ENCODE measurements at regions not wholly inside any gene's neighbourhood (a gene's known extent, or its start where the extent isn't known, plus 50 kb on each side); places are given as distances from the start of the nearest gene placed in this dataset.

- DNase-seq (ENCODE audit: low read depth): no peak
Measured at GRCh38 chr2:122114421-122114820, 359.0 kb downstream of the TSN start.

- DNase-seq (ENCODE audit: low read depth): no peak
Measured at GRCh38 chr2:122117371-122117770, 361.9 kb downstream of the TSN start.

DNA sequence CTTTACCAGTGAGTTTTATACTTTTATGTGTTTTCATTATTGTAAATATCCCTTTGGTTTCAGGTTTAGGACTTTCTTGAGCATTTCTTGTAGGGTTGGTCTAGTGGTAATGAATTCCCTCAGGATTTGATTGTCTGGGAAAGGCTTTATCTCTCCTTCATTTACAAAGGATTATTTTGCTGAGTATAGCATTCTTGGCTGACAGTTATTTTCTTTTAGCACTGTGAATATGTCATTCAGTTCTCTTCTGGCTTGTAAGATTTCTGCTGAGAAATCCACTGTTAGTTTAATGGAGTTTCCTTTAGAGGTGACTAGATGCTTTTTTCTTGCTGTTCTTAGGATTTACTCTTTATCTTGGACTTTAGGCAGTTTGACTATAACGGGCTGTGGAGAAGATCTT is 373.9 kb downstream of the TSN start:
- no peak for DNase-seq (ENCODE audit: low read depth)

DNA sequence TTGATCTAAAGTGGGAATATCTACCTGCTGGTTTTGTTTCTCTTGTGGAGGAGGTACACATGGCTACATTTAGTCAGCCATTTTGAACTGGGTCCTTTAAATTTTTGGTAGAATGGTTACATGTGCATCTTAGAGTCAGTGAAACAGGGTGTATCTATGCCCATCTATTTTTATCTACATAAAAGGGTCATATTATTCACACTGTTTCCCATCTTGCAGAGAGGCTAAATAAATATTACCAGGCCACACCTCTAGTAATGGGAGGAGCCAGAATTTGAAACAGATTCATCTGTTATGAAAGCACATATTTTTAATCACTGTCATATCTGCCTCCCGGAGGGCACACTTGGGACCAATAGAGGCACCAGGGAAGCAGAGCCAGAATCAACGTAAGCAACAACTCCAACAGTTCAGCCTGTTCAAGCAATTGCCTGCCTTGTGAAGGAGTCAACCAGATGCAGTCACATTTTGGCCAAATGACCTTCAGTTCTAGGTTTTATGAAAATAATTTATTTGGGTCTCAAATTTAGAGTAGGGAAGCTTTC is 376.8 kb downstream of the TSN start:
- DNase-seq (ENCODE audit: low read depth): no peak

- no peak for DNase-seq (ENCODE audit: low read depth)
Measured at GRCh38 chr2:122135021-122135937, 379.8 kb downstream of the TSN start.

- DNase-seq (ENCODE audit: low read depth): no peak
Measured at GRCh38 chr2:122136056-122136455, 380.6 kb downstream of the TSN start.

- no peak for DNase-seq (ENCODE audit: low read depth)
Measured at GRCh38 chr2:122138561-122138960, 383.1 kb downstream of the TSN start.

- DNase-seq (ENCODE audit: low read depth): no peak
Measured at GRCh38 chr2:122139739-122140420, 384.4 kb downstream of the TSN start.

- DNase-seq (ENCODE audit: low read depth): no peak
Measured at GRCh38 chr2:122144884-122145283, 389.4 kb downstream of the TSN start.

GRCh38 chr2:122145856-122146255 is 390.4 kb downstream of the TSN start:
- no peak for DNase-seq (ENCODE audit: low read depth)

DNA sequence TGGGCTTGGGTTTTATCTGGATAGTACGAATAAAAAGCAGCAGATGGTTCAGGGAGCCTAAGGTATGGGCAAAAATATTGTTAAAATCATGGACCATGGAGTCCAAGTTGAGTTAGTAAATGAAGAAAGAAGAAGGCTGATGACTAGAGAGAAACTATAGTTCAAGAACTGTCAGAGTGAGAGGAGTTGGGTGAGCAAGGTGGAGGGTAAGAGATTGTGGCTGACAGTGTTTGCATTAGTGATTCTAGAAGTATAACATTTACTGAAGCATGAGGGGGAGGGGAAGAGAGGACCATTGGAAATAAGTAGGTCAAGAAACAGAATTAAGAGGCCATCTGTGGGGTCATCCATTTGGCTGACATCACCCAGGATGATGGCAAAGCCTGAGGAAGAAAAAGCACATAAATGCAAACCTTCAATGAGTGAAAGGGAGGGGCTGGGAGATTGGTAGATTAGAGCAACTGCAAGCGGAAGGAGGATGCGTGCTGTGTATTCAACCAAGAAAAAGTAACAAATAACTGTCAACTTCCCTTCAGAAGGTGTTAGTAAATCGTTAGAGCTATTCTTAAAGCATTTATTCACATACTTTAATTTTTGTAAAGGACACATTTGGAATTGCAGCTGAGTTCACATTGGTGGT is 392.8 kb downstream of the TSN start:
- DNase-seq (ENCODE audit: low read depth): no peak

GRCh38 chr2:122150524-122151280 is 395.3 kb downstream of the TSN start:
- DNase-seq (ENCODE audit: low read depth): no peak

DNA sequence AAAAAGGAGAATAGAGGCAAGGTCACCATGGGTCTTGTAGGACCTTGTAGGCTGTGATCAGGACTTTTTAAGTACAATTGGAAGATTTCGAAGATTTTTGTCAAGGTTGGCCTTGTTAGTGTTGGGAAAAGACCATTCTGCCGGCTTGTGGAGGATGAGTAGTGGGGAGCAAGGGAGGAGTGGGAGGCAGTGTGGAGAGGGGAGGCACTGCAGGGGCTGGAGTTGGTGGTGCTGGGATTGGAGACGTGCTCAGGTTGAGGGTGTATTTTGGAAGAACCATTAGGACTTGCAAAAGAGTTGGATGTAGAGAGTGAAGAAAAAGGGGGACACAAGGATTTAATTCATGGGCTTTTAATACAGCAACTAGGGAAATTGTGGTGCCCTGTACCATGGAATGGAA is 397.1 kb downstream of the TSN start:
- no peak for DNase-seq (ENCODE audit: low read depth)

DNA sequence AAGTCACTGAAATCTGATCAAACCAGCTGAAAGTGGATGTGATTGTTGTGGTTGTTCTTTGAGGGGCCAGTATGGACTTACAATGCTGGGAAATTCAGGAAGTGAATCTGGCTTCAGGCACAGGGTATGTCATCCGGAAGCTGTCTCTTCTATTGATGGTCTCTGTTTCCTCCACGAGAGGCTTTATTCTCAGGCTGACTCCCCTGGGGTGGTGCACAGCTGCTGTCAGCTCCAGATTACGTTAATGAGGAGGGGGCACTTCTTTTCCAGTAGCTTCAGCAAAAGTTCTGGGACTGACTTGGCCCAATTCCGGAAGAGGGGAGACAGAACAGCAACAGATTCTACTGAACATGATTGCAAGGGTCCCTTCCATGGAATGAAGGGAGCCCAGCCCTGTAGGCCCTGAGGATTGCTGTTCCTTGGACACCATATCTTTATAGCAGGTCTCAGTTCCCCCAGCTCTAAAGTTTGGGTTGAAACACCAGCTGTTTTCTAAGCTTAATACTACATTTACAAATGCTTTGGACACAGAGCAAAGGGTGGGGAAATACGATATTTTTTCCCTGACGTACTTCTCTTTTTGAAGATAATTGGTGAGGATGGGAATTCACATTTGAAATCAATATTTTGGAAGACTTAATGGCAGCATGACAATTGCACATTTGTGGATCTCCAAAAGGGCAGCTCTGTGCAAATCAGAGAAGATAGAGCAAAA is 400.9 kb downstream of the TSN start:
- DNase-seq (ENCODE audit: low read depth): no peak

DNA sequence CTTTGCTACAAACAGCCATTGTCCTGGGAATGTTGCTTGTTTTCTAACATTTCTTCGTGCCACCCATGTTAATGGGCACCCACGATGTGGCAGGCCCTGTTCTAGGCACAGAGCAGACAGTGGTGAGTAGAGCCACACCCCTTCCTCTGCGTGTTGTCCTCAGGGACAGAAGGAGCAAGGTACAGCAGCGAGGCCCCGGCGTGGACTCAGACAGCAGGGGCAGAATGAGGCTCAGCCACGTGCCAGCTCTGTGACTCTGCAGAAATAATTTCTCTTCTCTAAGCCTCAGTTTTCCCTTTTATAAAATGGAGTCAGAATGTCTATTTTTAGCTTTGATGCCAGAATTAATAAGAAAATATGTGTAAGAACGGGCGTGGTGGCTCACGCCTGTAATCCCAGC is 401.7 kb downstream of the TSN start:
- DNase-seq (ENCODE audit: low read depth): no peak

- DNase-seq (ENCODE audit: low read depth): no peak
Measured at GRCh38 chr2:122163617-122164016, 408.2 kb downstream of the TSN start.

DNA sequence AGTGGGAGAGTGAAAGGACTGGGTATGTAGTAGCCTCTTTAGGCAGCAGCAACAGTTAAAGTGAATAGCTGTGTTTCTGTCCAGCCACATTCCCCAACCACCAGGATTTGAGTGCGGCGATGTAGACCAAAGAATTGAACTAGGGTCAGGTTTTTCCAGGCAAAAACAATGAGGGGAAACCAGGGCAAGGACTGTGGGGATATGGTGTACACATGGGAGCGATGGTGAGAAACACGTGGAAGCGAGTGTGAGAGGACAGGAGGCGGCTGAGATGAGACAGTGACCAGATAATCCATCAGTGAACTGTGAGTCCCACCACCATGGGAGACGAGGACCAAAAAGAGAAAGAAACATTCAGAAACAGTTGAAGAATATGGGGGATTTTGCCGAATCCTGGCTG is 409.5 kb downstream of the TSN start:
- DNase-seq (ENCODE audit: low read depth): no peak

GRCh38 chr2:122166820-122167219 is 411.4 kb downstream of the TSN start:
- no peak for DNase-seq (ENCODE audit: low read depth)

DNA sequence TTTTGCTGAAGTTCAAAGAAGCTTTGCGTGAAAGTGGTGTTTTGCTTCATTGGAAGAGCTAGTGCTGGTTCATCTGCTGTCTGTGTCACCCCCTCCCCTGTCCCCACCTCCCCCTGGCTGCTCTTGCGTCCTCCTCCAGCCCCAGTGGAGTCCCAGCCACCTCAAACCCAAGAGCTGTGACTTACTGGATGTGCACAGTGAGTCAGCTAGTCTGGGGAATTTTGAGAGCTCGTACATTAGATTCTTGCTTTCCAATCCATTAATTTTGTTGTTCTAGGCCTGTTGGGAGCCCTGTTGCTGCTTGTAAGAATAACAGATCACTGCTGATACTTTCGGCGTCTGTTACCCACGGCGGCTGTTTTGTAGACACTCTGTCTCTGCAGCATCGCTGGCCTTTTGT is 412.1 kb downstream of the TSN start:
- DNase-seq (ENCODE audit: low read depth): no peak

- DNase-seq (ENCODE audit: low read depth): no peak
Measured at GRCh38 chr2:122168799-122169198, 413.3 kb downstream of the TSN start.

- DNase-seq (ENCODE audit: low read depth): no peak
Measured at GRCh38 chr2:122172812-122173211, 417.4 kb downstream of the TSN start.

All from stimulated activated CD8-positive, alpha-beta memory T cell treated with anti-CD3 and anti-CD28 coated beads, Interleukin-12 subunit alpha, Interleukin-12 subunit beta, amount 100 ng/mL, for 4 hours (primary cell).